ENCODE measurements at regions not wholly inside any gene's neighbourhood (a gene's known extent, or its start where the extent isn't known, plus 50 kb on each side); places are given as distances from the start of the nearest gene placed in this dataset.

- intact Hi-C loops (cut with micrococcal nuclease), result no loop called here
Measured at GRCh38 chr15:94177112-94177511, 54.2 kb upstream of the MCTP2 start.

GRCh38 chr15:94175420-94175819, 55.9 kb upstream of the MCTP2 start:
- intact Hi-C loops (cut with micrococcal nuclease), result no loop called here

- intact Hi-C loops (cut with micrococcal nuclease), result loop anchor here (1.0 kb wide), 3 partner anchors 8 to 55 kb away; no protein-coding TSS in a partner anchor
Measured at GRCh38 chr15:94174399-94174802, 57.0 kb upstream of the MCTP2 start.

- intact Hi-C loops (cut with micrococcal nuclease), result no loop called here
Measured at GRCh38 chr15:94168250-94168649, 63.1 kb upstream of the MCTP2 start.

GRCh38 chr15:94164971-94165370, 66.4 kb upstream of the MCTP2 start:
- intact Hi-C loops (cut with micrococcal nuclease), result loop anchor here (1.0 to 5.0 kb wide), 5 partner anchors 42 to 412 kb away; partner anchors contain the start of gene MCTP2

- intact Hi-C loops (cut with micrococcal nuclease), result loop anchor here (1.0 to 5.0 kb wide), 5 partner anchors 42 to 412 kb away; partner anchors contain the start of gene MCTP2
Measured at GRCh38 chr15:94164202-94164807, 67.1 kb upstream of the MCTP2 start.

- intact Hi-C loops (cut with micrococcal nuclease), result loop anchor here (5.0 kb wide), 1 partner anchor 144 kb away; no protein-coding TSS in a partner anchor
Measured at GRCh38 chr15:94162939-94163338, 68.4 kb upstream of the MCTP2 start.

GRCh38 chr15:94154255-94154654, 77.1 kb upstream of the MCTP2 start:
- intact Hi-C loops (cut with micrococcal nuclease), result no loop called here

GRCh38 chr15:94145046-94145445, 86.3 kb upstream of the MCTP2 start:
- intact Hi-C loops (cut with micrococcal nuclease), result no loop called here

GRCh38 chr15:94141802-94142201, 89.6 kb upstream of the MCTP2 start:
- intact Hi-C loops (cut with micrococcal nuclease), result no loop called here

GRCh38 chr15:94135486-94136147, 95.7 kb upstream of the MCTP2 start:
- intact Hi-C loops (cut with micrococcal nuclease), result no loop called here

- intact Hi-C loops (cut with micrococcal nuclease), result no loop called here
Measured at GRCh38 chr15:94131875-94132274, 99.5 kb upstream of the MCTP2 start.

GRCh38 chr15:94130504-94130903, 100.9 kb upstream of the MCTP2 start:
- intact Hi-C loops (cut with micrococcal nuclease), result no loop called here

GRCh38 chr15:94127006-94127405, 104.4 kb upstream of the MCTP2 start:
- intact Hi-C loops (cut with micrococcal nuclease), result no loop called here

- intact Hi-C loops (cut with micrococcal nuclease), result no loop called here
Measured at GRCh38 chr15:94125698-94126097, 105.7 kb upstream of the MCTP2 start.

- intact Hi-C loops (cut with micrococcal nuclease), result no loop called here
Measured at GRCh38 chr15:94125156-94125555, 106.2 kb upstream of the MCTP2 start.

- intact Hi-C loops (cut with micrococcal nuclease), result loop anchor here (5.0 kb wide), 1 partner anchor 1325 kb away; no protein-coding TSS in a partner anchor
Measured at GRCh38 chr15:94122516-94122915, 108.8 kb upstream of the MCTP2 start.

- intact Hi-C loops (cut with micrococcal nuclease), result loop anchor here (1.0 to 5.0 kb wide), 4 partner anchors 123 to 1323 kb away; no protein-coding TSS in a partner anchor
Measured at GRCh38 chr15:94119923-94120775, 111.2 kb upstream of the MCTP2 start.

- intact Hi-C loops (cut with micrococcal nuclease), result no loop called here
Measured at GRCh38 chr15:94119298-94119811, 112.0 kb upstream of the MCTP2 start.

- intact Hi-C loops (cut with micrococcal nuclease), result no loop called here
Measured at GRCh38 chr15:94110476-94111130, 120.8 kb upstream of the MCTP2 start.

GRCh38 chr15:94107652-94108051, 123.7 kb upstream of the MCTP2 start:
- intact Hi-C loops (cut with micrococcal nuclease), result no loop called here
